ENCODE measurements at regions not wholly inside any gene's neighbourhood (a gene's known extent, or its start where the extent isn't known, plus 50 kb on each side); places are given as distances from the start of the nearest gene placed in this dataset.

DNA sequence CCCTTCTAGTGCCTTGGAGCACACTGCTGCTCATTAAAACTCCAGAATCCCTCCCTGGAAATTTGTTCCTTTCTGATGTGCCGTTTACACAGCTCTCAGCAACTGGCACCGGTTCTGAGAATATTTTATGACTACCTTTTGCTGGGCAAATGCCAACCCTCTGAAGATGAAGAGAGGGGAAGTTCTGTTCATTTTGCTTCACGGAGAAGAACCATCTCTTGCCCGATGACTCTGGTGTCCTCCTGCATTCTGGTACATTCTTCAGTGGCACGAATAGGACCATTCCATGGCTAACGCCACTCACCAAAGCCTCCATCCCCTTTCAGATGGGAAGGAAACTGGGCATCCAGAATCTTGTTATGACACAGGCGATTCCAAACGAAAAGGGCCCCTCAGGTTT is 96.2 kb upstream of the SIM2 start:
- no peak for DNase-seq (ENCODE audit: low spot score)
- TF ChIP-seq, protein P1, sequence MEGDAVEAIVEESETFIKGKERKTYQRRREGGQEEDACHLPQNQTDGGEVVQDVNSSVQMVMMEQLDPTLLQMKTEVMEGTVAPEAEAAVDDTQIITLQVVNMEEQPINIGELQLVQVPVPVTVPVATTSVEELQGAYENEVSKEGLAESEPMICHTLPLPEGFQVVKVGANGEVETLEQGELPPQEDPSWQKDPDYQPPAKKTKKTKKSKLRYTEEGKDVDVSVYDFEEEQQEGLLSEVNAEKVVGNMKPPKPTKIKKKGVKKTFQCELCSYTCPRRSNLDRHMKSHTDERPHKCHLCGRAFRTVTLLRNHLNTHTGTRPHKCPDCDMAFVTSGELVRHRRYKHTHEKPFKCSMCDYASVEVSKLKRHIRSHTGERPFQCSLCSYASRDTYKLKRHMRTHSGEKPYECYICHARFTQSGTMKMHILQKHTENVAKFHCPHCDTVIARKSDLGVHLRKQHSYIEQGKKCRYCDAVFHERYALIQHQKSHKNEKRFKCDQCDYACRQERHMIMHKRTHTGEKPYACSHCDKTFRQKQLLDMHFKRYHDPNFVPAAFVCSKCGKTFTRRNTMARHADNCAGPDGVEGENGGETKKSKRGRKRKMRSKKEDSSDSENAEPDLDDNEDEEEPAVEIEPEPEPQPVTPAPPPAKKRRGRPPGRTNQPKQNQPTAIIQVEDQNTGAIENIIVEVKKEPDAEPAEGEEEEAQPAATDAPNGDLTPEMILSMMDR (IDR thresholded peaks at IDR 0.05; ENCODE audit: poor library complexity) = no peak
- TF ChIP-seq EZH2phosphoT487 (IDR thresholded peaks at IDR 0.05; ENCODE audit: low read depth, severe bottlenecking, unreplicated experiment) (no peak), EZH2 (IDR thresholded peaks at IDR 0.05; ENCODE audit: borderline replicate concordance) (no peak)
- Histone ChIP-seq H3K36me3 (replicated peaks; ENCODE audit: insufficient read depth, low read depth) (no peaks in the 10 kb centered on the region), H3K4me1 (ENCODE audit: insufficient read depth) (no peaks in the 10 kb centered on the region), H4K20me1 (ENCODE audit: insufficient read depth, poor library complexity, severe bottlenecking) (no peaks in the 10 kb centered on the region), H2AFZ (no peak overlapping the region), H3K27me3 (no peaks in the 10 kb centered on the region), H3K4me3 (no peak overlapping the region), H3K4me2 (no peak overlapping the region), H3K9me3 (ENCODE audit: low read depth) (no peaks in the 10 kb centered on the region), H3K9me2 (replicated peaks; ENCODE audit: insufficient read depth) (no peaks in the 10 kb centered on the region), H3K79me2 (no peaks in the 10 kb centered on the region), H3K27ac (no peak overlapping the region)
- WGBS (ENCODE audit: low lambda C conversion rate, missing lambda C conversion rate) = 91% methylated on average over 8 of the region's 8 CpGs

DNA sequence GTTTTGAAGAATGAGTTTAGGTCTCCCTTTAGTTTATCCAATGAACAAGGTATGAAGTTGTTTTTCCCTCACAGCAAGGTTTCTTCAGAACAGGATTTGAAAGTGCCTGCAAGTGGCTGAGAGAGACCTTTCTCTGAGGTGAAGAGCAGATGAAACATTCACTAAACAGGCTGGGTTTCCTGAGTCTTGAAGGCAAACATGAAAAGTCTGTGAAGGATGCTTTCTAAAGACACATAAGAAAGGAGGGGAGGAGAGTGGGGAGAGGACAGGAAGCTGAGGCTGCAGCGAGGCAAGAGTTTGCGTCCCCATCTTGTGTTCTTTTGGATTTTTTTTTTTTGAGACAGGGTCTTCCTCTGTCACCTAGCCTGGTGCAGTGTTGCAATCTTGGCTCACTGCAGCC is 95.7 kb upstream of the SIM2 start:
- Histone ChIP-seq H3K9me2 (replicated peaks; ENCODE audit: insufficient read depth) (no peaks in the 10 kb centered on the region), H3K4me3 (no peak overlapping the region), H3K9me3 (ENCODE audit: low read depth) (no peaks in the 10 kb centered on the region), H2AFZ (no peak overlapping the region), H3K36me3 (replicated peaks; ENCODE audit: insufficient read depth, low read depth) (no peaks in the 10 kb centered on the region), H3K79me2 (no peaks in the 10 kb centered on the region), H4K20me1 (ENCODE audit: insufficient read depth, poor library complexity, severe bottlenecking) (no peaks in the 10 kb centered on the region), H3K4me1 (ENCODE audit: insufficient read depth) (no peaks in the 10 kb centered on the region), H3K27me3 (no peaks in the 10 kb centered on the region), H3K4me2 (no peak overlapping the region), H3K27ac (no peak overlapping the region)
- no peak for DNase-seq (ENCODE audit: low spot score)
- WGBS (ENCODE audit: low lambda C conversion rate, missing lambda C conversion rate) = 71% methylated on average over 2 of the region's 2 CpGs
- TF ChIP-seq EZH2 (IDR thresholded peaks at IDR 0.05; ENCODE audit: borderline replicate concordance) (no peak), EZH2phosphoT487 (IDR thresholded peaks at IDR 0.05; ENCODE audit: low read depth, severe bottlenecking, unreplicated experiment) (no peak)
- TF ChIP-seq, protein P1 (IDR thresholded peaks at IDR 0.05; ENCODE audit: poor library complexity) = no peak

DNA sequence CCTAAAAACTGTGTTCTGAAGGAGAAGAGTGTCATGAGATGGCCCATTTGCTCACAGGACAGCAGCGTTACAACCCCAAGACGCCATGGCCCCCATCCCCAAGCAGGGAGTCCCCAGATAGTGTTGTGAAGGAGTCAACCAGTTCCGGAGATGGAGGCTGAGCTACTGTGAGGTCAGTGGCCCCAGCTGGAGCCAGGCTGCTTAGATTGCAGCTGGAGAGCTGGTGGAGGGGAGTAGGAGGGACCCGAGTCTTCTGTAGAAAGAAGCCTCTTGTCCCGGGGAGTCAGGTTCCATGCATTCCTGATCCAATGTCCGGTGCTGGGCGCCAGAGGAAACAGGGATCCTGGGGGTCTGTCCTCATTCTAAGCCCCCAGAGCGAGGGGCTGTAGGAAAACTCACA is 93.5 kb upstream of the SIM2 start:
- no peaks in the 10 kb centered on the region for H3K4me1 ChIP-seq (ENCODE audit: insufficient read depth)
- no peaks in the 10 kb centered on the region for H4K20me1 ChIP-seq (ENCODE audit: insufficient read depth, poor library complexity, severe bottlenecking)
- no peak overlapping the region for H3K4me2 ChIP-seq
- no peak for DNase-seq (ENCODE audit: low spot score)
- H3K79me2 ChIP-seq = no peaks in the 10 kb centered on the region
- no peak overlapping the region for H2AFZ ChIP-seq
- H3K36me3 ChIP-seq (replicated peaks; ENCODE audit: insufficient read depth, low read depth) = no peaks in the 10 kb centered on the region
- no peaks in the 10 kb centered on the region for H3K9me2 ChIP-seq (replicated peaks; ENCODE audit: insufficient read depth)
- H3K27me3 ChIP-seq = no peaks in the 10 kb centered on the region
- TF ChIP-seq EZH2 (IDR thresholded peaks at IDR 0.05; ENCODE audit: borderline replicate concordance) (no peak), EZH2phosphoT487 (IDR thresholded peaks at IDR 0.05; ENCODE audit: low read depth, severe bottlenecking, unreplicated experiment) (no peak)
- TF ChIP-seq, protein P1 (IDR thresholded peaks at IDR 0.05; ENCODE audit: poor library complexity) = no peak
- WGBS (ENCODE audit: low lambda C conversion rate, missing lambda C conversion rate) = 84% methylated on average over 8 of the region's 8 CpGs
- no peak overlapping the region for H3K27ac ChIP-seq
- H3K9me3 ChIP-seq (ENCODE audit: low read depth) = no peaks in the 10 kb centered on the region
- no peak overlapping the region for H3K4me3 ChIP-seq
